A549 (cell line): ENCODE measurements at regions not wholly inside any gene's neighbourhood (a gene's known extent, or its start where the extent isn't known, plus 50 kb on each side); places are given as distances from the start of the nearest gene placed in this dataset.

Source experiments
- ATAC-seq, 2 experiments: fragments of 200-7000 bp in 1 of 2; fragments of >200 bp in 1 of 2; cut with Nextera tagmentation in 1 of 2; cut with Tn5 transposase in 1 of 2; 3 replicates each; pipeline versions ENCODE4 v1.8.0 to v1.9.1; 2018 to 2020; ENCODE audit warnings: mild to moderate bottlenecking in 1 of 2, moderate library complexity in 1 of 2
- CTCF ChIA-PET: fragments of 300-600 bp; sonication (Branson Sonifier 250); formaldehyde crosslinking; extraction: SDS; loops from one replicate; lab custom pipeline; 2021; ENCODE audit warnings: antibody characterized with exemption, inconsistent platforms; lab: Yijun Ruan, JAX
- POLR2A ChIA-PET: fragments of 350-600 bp; formaldehyde crosslinking; extraction: SDS; loops from one replicate; lab custom pipeline; 2021; ENCODE audit warnings: antibody characterized with exemption, inconsistent platforms; lab: Yijun Ruan, JAX
- DNase-seq, 2 experiments: peaks; one replicate each; pipeline versions ENCODE4 v3.0.0 to v3.0.0-alpha.2; 2011 to 2016; ENCODE audit warnings: low read depth in 1 of 2, low spot score in 1 of 2
- FAIRE-seq: peaks from 2 replicates; lab custom pipeline; 2011; peaks lifted over from hg19 to GRCh38; lab: Jason Lieb, UNC
- H3K27ac ChIP-seq, 2 experiments: fragments of >200 bp; sonication (Bioruptor Twin); formaldehyde crosslinking; 3 replicates each; pipeline ENCODE4 v1.5.1; 2016 to 2017
- H3K4me1 ChIP-seq: fragments of >200 bp; sonication (Bioruptor Twin); formaldehyde crosslinking; 3 replicates; pipeline ENCODE4 v1.6.1; 2016
- H3K4me2 ChIP-seq: fragments of >200 bp; sonication (Bioruptor Twin); formaldehyde crosslinking; 3 replicates; pipeline ENCODE4 v1.6.1; 2016
- H3K4me3 ChIP-seq: fragments of >200 bp; sonication (Bioruptor Twin); formaldehyde crosslinking; 3 replicates; pipeline ENCODE4 v1.5.1; 2016
- H3K9me3 ChIP-seq: fragments of >200 bp; sonication (Bioruptor Twin); formaldehyde crosslinking; 3 replicates; pipeline ENCODE4 v1.6.1; 2016
- CBX8 ChIP-seq: fragments of 200-600 bp; sonication (generic); IDR thresholded peaks from 2 replicates; pipeline ENCODE4 v1.6.1; 2016
- CHD2 ChIP-seq: fragments of 150-350 bp; IDR thresholded peaks from 2 replicates; pipeline ENCODE4 v1.6.1; 2014; ENCODE audit warnings: low read length; ENCODE audit not compliant: partially characterized antibody
- CHD4 ChIP-seq: fragments of 200-600 bp; sonication (generic); IDR thresholded peaks from 2 replicates; pipeline ENCODE4 v1.6.1; 2016; ENCODE audit warnings: antibody characterized with exemption, mild to moderate bottlenecking, borderline replicate concordance
- EHF ChIP-seq: fragments of 250-450 bp; sonication (Bioruptor Pico); IDR thresholded peaks from 2 replicates; pipeline ENCODE4 v1.5.0; 2020; ENCODE audit warnings: mild to moderate bottlenecking
- EP300 ChIP-seq, 2 experiments: fragments of >200 bp; sonication (Bioruptor Twin); formaldehyde crosslinking; IDR thresholded peaks; 2 replicates in 1 of 2; 3 replicates in 1 of 2; pipeline ENCODE4 v1.6.1; 2016 to 2017
- ESRRA ChIP-seq: fragments of 150-350 bp; IDR thresholded peaks from 2 replicates; pipeline ENCODE4 v1.6.1; 2014; ENCODE audit warnings: mild to moderate bottlenecking, low read length, borderline replicate concordance
- FOSL2 ChIP-seq, 2 experiments: fragments of 450-650 bp in 1 of 2; fragments of >200 bp in 1 of 2; sonication (Bioruptor Twin) in 1 of 2; formaldehyde crosslinking; IDR thresholded peaks; 2 replicates each; pipeline versions ENCODE4 v1.5.0 to v1.6.1; 2016 to 2020; ENCODE audit warnings: mild to moderate bottlenecking in 1 of 2, moderate library complexity in 1 of 2
- FOXS1 ChIP-seq: fragments of 250-450 bp; sonication (Bioruptor Pico); IDR thresholded peaks from 2 replicates; pipeline ENCODE4 v1.5.0; 2020; ENCODE audit warnings: mild to moderate bottlenecking, moderate library complexity
- HEYL ChIP-seq: fragments of 250-450 bp; sonication (Bioruptor Pico); IDR thresholded peaks from 2 replicates; pipeline ENCODE4 v1.8.0; 2021; ENCODE audit warnings: mild to moderate bottlenecking, moderate library complexity
- HOXA7 ChIP-seq: fragments of 250-450 bp; sonication (Bioruptor Pico); IDR thresholded peaks from 2 replicates; pipeline ENCODE4 v1.5.0; 2020; ENCODE audit warnings: mild to moderate bottlenecking, moderate library complexity
- MAZ ChIP-seq: fragments of 150-350 bp; IDR thresholded peaks from 2 replicates; pipeline ENCODE4 v1.6.1; 2014; ENCODE audit warnings: antibody characterized with exemption, low read depth, low read length, borderline replicate concordance
- MYC ChIP-seq: IDR thresholded peaks from 2 replicates; pipeline ENCODE4 v1.6.1; 2012; ENCODE audit warnings: mild to moderate bottlenecking, inconsistent platforms, low read length, improper control_type of control experiment, borderline replicate concordance
- NFE2L2 ChIP-seq: fragments of 150-350 bp; conservative IDR thresholded peaks from 2 replicates; pipeline ENCODE4 v1.6.1; 2014; ENCODE audit warnings: low read length
- NPAS2 ChIP-seq: fragments of 250-450 bp; sonication (Bioruptor Pico); IDR thresholded peaks from 2 replicates; pipeline ENCODE4 v1.8.0; 2022; ENCODE audit warnings: mild to moderate bottlenecking, moderate library complexity, borderline replicate concordance
- PHF8 ChIP-seq: fragments of 200-600 bp; sonication (generic); IDR thresholded peaks from 2 replicates; pipeline ENCODE4 v1.6.1; 2016; ENCODE audit warnings: low read depth, mild to moderate bottlenecking, antibody characterized with exemption, moderate library complexity, borderline replicate concordance
- POLR2A ChIP-seq: IDR thresholded peaks from 2 replicates; pipeline ENCODE4 v1.6.1; 2012; ENCODE audit warnings: mild to moderate bottlenecking, low read length
- RCOR1 ChIP-seq: fragments of 150-350 bp; IDR thresholded peaks from 2 replicates; pipeline ENCODE4 v1.6.1; 2014; ENCODE audit warnings: antibody characterized with exemption, low read length, low read depth
- ZSCAN20 ChIP-seq: fragments of 250-450 bp; sonication (Bioruptor Pico); IDR thresholded peaks from 2 replicates; pipeline ENCODE4 v1.8.0; 2022; ENCODE audit warnings: mild to moderate bottlenecking, moderate library complexity
- WGBS: methylation state at CpG from one replicate; pipeline ENCODE4 v1.1.6; 2017; ENCODE audit errors: missing lambda C conversion rate; 5-methylcytosine and 5-hydroxymethylcytosine counted together
- TF ChIP-seq, protein P1 (sequence below): IDR thresholded peaks from 2 replicates; pipeline ENCODE4 v1.6.1; 2012
- TF ChIP-seq, protein P2 (sequence below): fragments of 250-450 bp; sonication (Bioruptor Pico); IDR thresholded peaks from 2 replicates; pipeline ENCODE4 v1.5.0; 2021; ENCODE audit warnings: mild to moderate bottlenecking, moderate library complexity, borderline replicate concordance

DNA sequence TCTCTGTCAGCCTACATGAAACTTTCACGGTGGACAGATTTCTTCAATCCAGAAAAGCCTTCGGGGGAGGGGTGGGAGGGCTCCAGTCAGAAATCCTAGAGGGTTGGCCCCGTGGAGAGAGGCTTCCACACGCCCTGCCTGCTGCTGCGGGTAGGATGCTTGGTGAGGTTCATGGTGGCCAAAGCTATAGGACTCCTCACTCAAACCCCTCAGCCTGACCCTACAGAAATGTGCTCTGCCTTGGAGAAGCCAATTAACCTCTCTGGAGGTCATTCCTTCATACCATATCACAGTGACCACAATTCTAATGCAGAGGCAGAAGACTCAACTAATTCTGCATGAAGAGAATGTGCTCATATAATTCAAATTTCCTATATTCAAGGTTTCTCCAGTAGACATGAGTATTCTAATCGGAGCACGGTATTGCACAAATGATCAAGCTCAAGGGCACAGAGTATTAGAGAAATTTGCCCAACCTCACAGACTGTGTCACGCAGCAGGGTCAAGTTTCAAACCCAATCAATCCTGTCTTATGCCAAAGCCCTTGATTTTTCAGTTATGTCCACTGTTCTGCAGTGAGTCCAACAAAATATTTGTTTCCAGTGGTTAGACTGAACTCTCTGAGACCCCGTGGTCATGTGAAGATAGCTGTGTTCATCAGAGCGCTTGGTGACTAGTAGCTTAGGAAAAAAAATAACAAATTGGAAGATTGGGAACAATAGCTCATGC is 104.8 kb downstream of the TOMM20 start:
- no peak overlapping the region for H3K4me3 ChIP-seq
- WGBS: 89% methylated on average over 10 of the region's 10 CpGs
- H3K27ac ChIP-seq: peak overlapping the region in 1 of 2 experiments; percentile 67; a peak in 3 of 6 replicates
- peaks cover 8% of the 10 kb centered on the region; the same call in 2 of the 3 replicates for H3K9me3 ChIP-seq
- ATAC-seq: no peak
- CTCF ChIA-PET: interaction anchor here (0.9 to 1.8 kb wide), 7 partner anchors 8 to 60 kb away, joined by 3 to 6 read pairs (median 3); no protein-coding TSS in a partner anchor
- no peak for DNase-seq
- no peak for TF ChIP-seq FOXS1 (CRISPR knock-in tag)
- TF ChIP-seq EHF (CRISPR knock-in tag): no peak
- TF ChIP-seq HEYL: no peak
- no peak for FAIRE-seq
- H3K4me1 ChIP-seq: peaks cover 6% of the 10 kb centered on the region
- POLR2A ChIA-PET: no interaction called here
- no peak overlapping the region for H3K4me2 ChIP-seq

DNA sequence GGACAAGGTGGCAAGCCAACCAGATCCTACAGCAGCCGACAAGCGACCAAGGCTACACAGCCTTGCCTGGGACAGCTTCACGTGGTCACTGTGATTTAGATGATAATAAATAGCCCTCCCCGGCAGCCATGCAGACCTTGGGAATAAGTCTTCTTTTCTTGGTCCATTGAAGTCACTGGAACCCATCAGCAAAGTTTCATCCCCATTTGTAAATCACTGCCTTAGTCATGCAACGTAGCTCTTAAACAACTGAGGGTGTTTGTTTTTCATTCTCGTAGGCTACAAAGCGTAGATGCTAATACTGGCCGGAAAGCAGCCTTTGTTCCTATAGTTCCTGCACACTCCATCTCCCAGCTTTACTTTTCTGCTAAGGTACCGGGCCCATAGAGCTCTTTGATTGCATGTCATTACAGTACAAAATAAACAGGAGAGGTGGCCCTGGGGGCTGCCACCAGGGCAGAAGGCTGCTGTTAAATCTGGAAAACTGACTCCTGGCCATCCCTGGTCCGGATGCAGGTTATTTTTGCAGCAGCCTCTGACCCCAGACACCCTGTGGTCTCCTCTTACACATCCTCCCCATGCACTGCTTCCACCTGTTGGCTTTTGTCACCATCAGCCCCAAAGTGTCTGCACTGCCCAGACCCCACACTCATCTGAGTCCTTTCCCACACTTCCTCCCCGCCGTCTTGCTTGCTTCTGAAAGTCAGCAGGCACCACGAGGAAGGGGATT is 105.5 kb downstream of the TOMM20 start:
- ATAC-seq: no peak
- TF ChIP-seq NFE2L2 (no peak), MAZ (no peak), ESRRA (no peak), EP300 (IDR thresholded peaks at IDR 0.05) (no peak), HOXA7 (CRISPR knock-in tag) (no peak), CHD2 (no peak), PHF8 (no peak)
- TF ChIP-seq, protein P1, sequence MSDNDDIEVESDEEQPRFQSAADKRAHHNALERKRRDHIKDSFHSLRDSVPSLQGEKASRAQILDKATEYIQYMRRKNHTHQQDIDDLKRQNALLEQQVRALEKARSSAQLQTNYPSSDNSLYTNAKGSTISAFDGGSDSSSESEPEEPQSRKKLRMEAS: no peak

DNA sequence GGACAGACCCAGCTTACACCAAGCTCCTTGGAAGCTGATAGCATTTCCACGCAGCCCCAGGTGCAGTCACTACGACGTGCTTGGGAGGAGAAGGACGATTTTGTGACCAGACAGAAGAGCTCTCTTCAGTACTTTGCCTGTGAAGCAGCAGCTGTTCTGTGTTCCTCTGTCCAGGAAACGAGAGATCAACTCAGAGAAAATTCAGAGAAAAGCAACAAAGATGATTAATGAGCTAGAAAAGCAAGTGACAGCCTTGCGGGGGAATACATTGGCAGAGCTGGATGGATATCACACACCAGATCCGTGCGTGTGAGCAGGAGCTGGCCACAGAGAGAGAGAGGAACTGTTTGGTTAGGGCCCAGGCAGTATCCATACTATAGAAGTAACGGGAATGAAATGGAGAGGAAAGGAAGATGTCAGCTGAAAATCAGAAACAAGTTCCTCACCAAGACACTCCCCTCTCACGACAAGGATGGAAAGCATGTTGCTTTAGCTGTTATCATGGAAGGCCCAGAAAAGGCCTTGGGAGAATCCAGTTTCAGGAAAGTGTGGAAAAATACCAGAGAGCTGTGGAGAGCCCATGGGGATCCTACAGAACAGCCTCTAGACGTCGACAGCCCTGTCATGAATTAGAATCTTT is 106.2 kb downstream of the TOMM20 start:
- H3K4me1 ChIP-seq: peaks cover 13% of the 10 kb centered on the region
- DNase-seq (no peak), FAIRE-seq (no peak), ATAC-seq (no peak)
- peak overlapping the region; percentile 8 to 57; a peak in 4 of 6 replicates for H3K27ac ChIP-seq
- POLR2A ChIA-PET: no interaction called here
- TF ChIP-seq ZSCAN20 (no peak), NFE2L2 (no peak), CHD2 (no peak), CHD4 (no peak)
- TF ChIP-seq, protein P2, sequence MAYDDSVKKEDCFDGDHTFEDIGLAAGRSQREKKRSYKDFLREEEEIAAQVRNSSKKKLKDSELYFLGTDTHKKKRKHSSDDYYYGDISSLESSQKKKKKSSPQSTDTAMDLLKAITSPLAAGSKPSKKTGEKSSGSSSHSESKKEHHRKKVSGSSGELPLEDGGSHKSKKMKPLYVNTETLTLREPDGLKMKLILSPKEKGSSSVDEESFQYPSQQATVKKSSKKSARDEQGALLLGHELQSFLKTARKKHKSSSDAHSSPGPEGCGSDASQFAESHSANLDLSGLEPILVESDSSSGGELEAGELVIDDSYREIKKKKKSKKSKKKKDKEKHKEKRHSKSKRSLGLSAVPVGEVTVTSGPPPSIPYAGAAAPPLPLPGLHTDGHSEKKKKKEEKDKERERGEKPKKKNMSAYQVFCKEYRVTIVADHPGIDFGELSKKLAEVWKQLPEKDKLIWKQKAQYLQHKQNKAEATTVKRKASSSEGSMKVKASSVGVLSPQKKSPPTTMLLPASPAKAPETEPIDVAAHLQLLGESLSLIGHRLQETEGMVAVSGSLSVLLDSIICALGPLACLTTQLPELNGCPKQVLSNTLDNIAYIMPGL (CRISPR knock-in tag): no peak
- no peak overlapping the region for H3K4me2 ChIP-seq
- CTCF ChIA-PET: interaction anchor here (0.8 to 2.0 kb wide), 8 partner anchors 9 to 61 kb away, joined by 3 to 5 read pairs (median 4); no protein-coding TSS in a partner anchor
- no peak overlapping the region for H3K4me3 ChIP-seq
- H3K9me3 ChIP-seq: peaks cover 15% of the 10 kb centered on the region; the same call in 2 of the 3 replicates
- 86% methylated on average over 12 of the region's 12 CpGs for WGBS

More for the DNA sequence above, 105.5 kb downstream of the TOMM20 start:
- Histone ChIP-seq H3K4me1 (peaks cover 6% of the 10 kb centered on the region), H3K9me3 (peaks cover 15% of the 10 kb centered on the region; the same call in 2 of the 3 replicates), H3K4me2 (no peak overlapping the region), H3K27ac (peak overlapping the region; percentile 8 to 57; a peak in 3 of 6 replicates), H3K4me3 (no peak overlapping the region)
- WGBS: 90% methylated on average over 13 of the region's 13 CpGs
- CTCF ChIA-PET: interaction anchor here (0.8 to 2.0 kb wide), 8 partner anchors 9 to 61 kb away, joined by 3 to 5 read pairs (median 4); no protein-coding TSS in a partner anchor
- DNase-seq: no peak
- POLR2A ChIA-PET: no interaction called here
- FAIRE-seq: no peak

DNA sequence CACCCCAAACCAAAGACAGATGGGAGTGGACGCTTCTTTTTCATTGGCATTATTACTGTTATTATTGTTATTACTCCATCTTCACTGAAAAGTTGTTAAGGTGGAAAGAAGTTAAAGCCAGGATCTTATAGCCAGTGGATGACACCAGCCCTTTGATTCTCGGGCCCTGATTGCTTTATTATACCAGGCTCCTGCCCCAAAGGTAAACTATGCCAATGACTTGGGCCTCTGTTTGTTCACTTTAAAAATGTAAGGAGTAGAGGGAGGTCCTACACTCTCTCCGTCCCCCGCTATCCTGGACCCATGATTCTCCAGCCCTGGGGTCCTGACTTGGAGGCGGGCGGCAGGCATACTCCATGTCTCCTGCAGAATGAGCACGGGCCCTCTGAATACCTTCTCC is 106.8 kb downstream of the TOMM20 start:
- H3K27ac ChIP-seq: peak overlapping the region in 1 of 2 experiments; percentile 57; a peak in 3 of 6 replicates
- FAIRE-seq (no peak), ATAC-seq (no peak), DNase-seq (no peak)
- no peak overlapping the region for H3K4me3 ChIP-seq
- H3K4me2 ChIP-seq: no peak overlapping the region
- H3K9me3 ChIP-seq: peaks cover 14% of the 10 kb centered on the region; the same call in 2 of the 3 replicates
- 92% methylated on average over 7 of the region's 7 CpGs for WGBS
- peaks cover 14% of the 10 kb centered on the region for H3K4me1 ChIP-seq
- CTCF ChIA-PET: interaction anchor here (1.4 to 2.0 kb wide), 2 partner anchors 18 to 45 kb away, joined by 4 to 5 read pairs; no protein-coding TSS in a partner anchor
- POLR2A ChIA-PET: no interaction called here
- TF ChIP-seq, protein P2 (CRISPR knock-in tag): no peak
- TF ChIP-seq MYC (no peak), POLR2A (no peak), CBX8 (no peak), RCOR1 (no peak), MAZ (no peak), NPAS2 (CRISPR knock-in tag) (no peak), FOSL2 (IDR thresholded peaks at IDR 0.05) (no peak), FOSL2 (CRISPR knock-in tag; IDR thresholded peaks at IDR 0.05) (no peak)
